IMR-90 (cell line): ENCODE measurements at regions not wholly inside any gene's neighbourhood (a gene's known extent, or its start where the extent isn't known, plus 50 kb on each side); places are given as distances from the start of the nearest gene placed in this dataset.
A peak's percentile ranks its signal among the peaks of the same experiment; 100 is the strongest.

Experiments used
- ATAC-seq: fragments of 200-7000 bp; cut with Tn5 transposase; 2 replicates; pipeline ENCODE4 v1.9.1; 2020; ENCODE audit warnings: low read depth, mild to moderate bottlenecking, moderate library complexity
- BruUV-seq: library from RNA; stranded (reverse); fragments of 400-500 nt; replicated peaks from 2 replicates; lab custom pipeline; 2021; lab: Mats Ljungman, UMichigan
- CTCF ChIA-PET: fragments of 300-600 bp; formaldehyde crosslinking; extraction: SDS; loops from one replicate; lab custom pipeline; 2021; ENCODE audit warnings: antibody characterized with exemption; lab: Yijun Ruan, JAX
- POLR2A ChIA-PET: fragments of 300-600 bp; sonication (Branson Sonifier 250); formaldehyde crosslinking; loops from one replicate; lab custom pipeline; 2022; ENCODE audit warnings: antibody characterized with exemption; ENCODE audit not compliant: unreplicated experiment; lab: Charles Lee
- DNase-seq: peaks from one replicate; pipeline ENCODE4 v3.0.0; 2013
- H2AFZ ChIP-seq: replicated peaks from 2 replicates; pipeline ENCODE3; 2013; ENCODE audit warnings: low read length, mild to moderate bottlenecking; ENCODE audit not compliant: poor library complexity
- H2AK5ac ChIP-seq: 2 replicates; pipeline ENCODE4 v1.6.1; 2013; ENCODE audit warnings: low read depth, low read length, inconsistent platforms
- H2AK9ac ChIP-seq: replicated peaks from 2 replicates; pipeline ENCODE3; 2013; ENCODE audit warnings: mild to moderate bottlenecking, low read depth, low read length, moderate library complexity; ENCODE audit not compliant: poor library complexity
- H2BK120ac ChIP-seq: 2 replicates; pipeline ENCODE4 v1.6.1; 2013; ENCODE audit warnings: low read depth, low read length, inconsistent platforms
- H2BK15ac ChIP-seq: 3 replicates; pipeline ENCODE4 v1.6.1; 2013; ENCODE audit warnings: low read depth, low read length, inconsistent platforms
- H2BK20ac ChIP-seq: 2 replicates; pipeline ENCODE4 v1.6.1; 2013; ENCODE audit warnings: low read depth, mild to moderate bottlenecking, inconsistent platforms, low read length, moderate library complexity
- H2BK5ac ChIP-seq: 2 replicates; pipeline ENCODE4 v1.6.1; 2013; ENCODE audit warnings: mild to moderate bottlenecking, low read depth, low read length, inconsistent platforms; ENCODE audit not compliant: poor library complexity, severe bottlenecking
- H3K14ac ChIP-seq: replicated peaks from 2 replicates; pipeline ENCODE4 v1.6.1; 2013; ENCODE audit warnings: low read depth, low read length, inconsistent platforms
- H3K18ac ChIP-seq: 2 replicates; pipeline ENCODE4 v1.6.1; 2013; ENCODE audit warnings: low read depth, low read length, control low read depth
- H3K23ac ChIP-seq: 2 replicates; pipeline ENCODE4 v1.6.1; 2013; ENCODE audit warnings: low read depth, low read length, inconsistent platforms
- H3K27ac ChIP-seq: 2 replicates; pipeline ENCODE4 v1.5.1; 2013; ENCODE audit warnings: mild to moderate bottlenecking, control low read depth, low read length; ENCODE audit not compliant: insufficient read depth
- H3K27me3 ChIP-seq: 2 replicates; pipeline ENCODE4 v1.6.1; 2013; ENCODE audit warnings: low read length; ENCODE audit not compliant: control insufficient read depth, insufficient read depth
- H3K36me3 ChIP-seq: 2 replicates; pipeline ENCODE4 v1.6.1; 2013; ENCODE audit warnings: low read length, mixed read lengths; ENCODE audit not compliant: control insufficient read depth, insufficient read depth
- H3K4ac ChIP-seq: 2 replicates; pipeline ENCODE4 v1.6.1; 2013; ENCODE audit warnings: low read depth, low read length, inconsistent platforms
- H3K4me1 ChIP-seq: 2 replicates; pipeline ENCODE4 v1.6.1; 2013; ENCODE audit warnings: low read length, mixed read lengths; ENCODE audit not compliant: control insufficient read depth, insufficient read depth
- H3K4me2 ChIP-seq: 2 replicates; pipeline ENCODE4 v1.6.1; 2013; ENCODE audit warnings: low read depth, mild to moderate bottlenecking, control low read depth, low read length, moderate library complexity
- H3K4me3 ChIP-seq: 2 replicates; pipeline ENCODE4 v1.5.1; 2013; ENCODE audit warnings: low read depth, mild to moderate bottlenecking, control low read depth, low read length, moderate library complexity; ENCODE audit not compliant: insufficient read depth
- H3K56ac ChIP-seq: 2 replicates; pipeline ENCODE4 v1.6.1; 2013; ENCODE audit warnings: low read length, inconsistent platforms; ENCODE audit not compliant: insufficient read depth; ENCODE audit errors: extremely low read depth
- H3K79me1 ChIP-seq, 2 experiments: 2 replicates each; pipeline ENCODE4 v1.6.1; 2013; ENCODE audit warnings: low read length in 2 of 2, inconsistent platforms in 1 of 2, low read depth in 1 of 2
- H3K9ac ChIP-seq: 2 replicates; pipeline ENCODE4 v1.6.1; 2013; ENCODE audit warnings: low read depth, low read length, control low read depth
- H3K9me1 ChIP-seq: 2 replicates; pipeline ENCODE4 v1.6.1; 2013; ENCODE audit warnings: low read length, inconsistent platforms; ENCODE audit not compliant: insufficient read depth
- H3K9me3 ChIP-seq: 2 replicates; pipeline ENCODE4 v1.6.1; 2013; ENCODE audit warnings: low read length; ENCODE audit not compliant: control insufficient read depth, insufficient read depth
- H4K20me1 ChIP-seq: 2 replicates; pipeline ENCODE4 v1.6.1; 2013; ENCODE audit warnings: low read length, inconsistent platforms; ENCODE audit not compliant: insufficient read depth
- H4K5ac ChIP-seq: 2 replicates; pipeline ENCODE4 v1.6.1; 2013; ENCODE audit warnings: mild to moderate bottlenecking, low read depth, low read length, control low read depth
- H4K8ac ChIP-seq, 2 experiments: 2 replicates each; pipeline ENCODE4 v1.6.1; 2013; ENCODE audit warnings: low read depth in 2 of 2, low read length in 2 of 2, control low read depth in 1 of 2, inconsistent platforms in 1 of 2
- H4K91ac ChIP-seq: 2 replicates; pipeline ENCODE4 v1.6.1; 2013; ENCODE audit warnings: low read depth, low read length, inconsistent platforms; ENCODE audit not compliant: insufficient read depth
- CEBPB ChIP-seq: IDR thresholded peaks from 2 replicates; pipeline ENCODE4 v1.6.1; 2012; ENCODE audit warnings: low read depth, low read length, improper control_type of control experiment
- CHD1 ChIP-seq: IDR thresholded peaks from 2 replicates; pipeline ENCODE4 v1.6.1; 2012; ENCODE audit warnings: low read depth, low read length, improper control_type of control experiment
- MAFK ChIP-seq: IDR thresholded peaks from 2 replicates; pipeline ENCODE4 v1.6.1; 2012; ENCODE audit warnings: low read depth, low read length, improper control_type of control experiment
- NFE2L2 ChIP-seq: fragments of 150-350 bp; IDR thresholded peaks from 2 replicates; pipeline ENCODE4 v1.6.1; 2016; ENCODE audit warnings: low read depth, mild to moderate bottlenecking, low read length
- POLR2A ChIP-seq: IDR thresholded peaks from 2 replicates; pipeline ENCODE4 v1.6.1; 2012; ENCODE audit warnings: mild to moderate bottlenecking, low read depth, low read length
- RAD21 ChIP-seq: IDR thresholded peaks from 2 replicates; pipeline ENCODE4 v1.6.1; 2012; ENCODE audit warnings: low read length, improper control_type of control experiment
- SMC3 ChIP-seq: fragments of 150-350 bp; IDR thresholded peaks from 2 replicates; pipeline ENCODE4 v1.6.1; 2016; ENCODE audit warnings: low read depth, mild to moderate bottlenecking, antibody characterized with exemption, low read length, moderate library complexity
- WGBS, 2 experiments: methylation state at CpG; one replicate each; pipeline versions ENCODE4 v1.1.5 to v1.1.7; 2013; ENCODE audit warnings: missing lambda C conversion rate in 2 of 2; ENCODE audit not compliant: insufficient read length in 1 of 2; ENCODE audit errors: extremely low coverage in 2 of 2; 5-methylcytosine and 5-hydroxymethylcytosine counted together
- dilution Hi-C: fragments of 300-500 bp; cut with HindIII; formaldehyde crosslinking; loops from one replicate; pipeline ENCODE4 v1.14.3; 2018; ENCODE audit warnings: low sequenced_read_pairs; ENCODE audit not compliant: unreplicated experiment
- in situ Hi-C: fragments of 300-500 bp; cut with MboI; formaldehyde crosslinking; loops from 3 replicates; pipeline ENCODE4 v1.14.3; 2019; ENCODE audit warnings: low sequenced_read_pairs, inconsistent platforms, mixed read lengths
- intact Hi-C: fragments of 100-400 bp; cut with micrococcal nuclease; formaldehyde crosslinking; loops from 2 replicates; pipeline ENCODE4 v1.10.0; 2022

- dilution Hi-C loops = no loop called here
- intact Hi-C loops = no loop called here
- no peaks in the 10 kb centered on the region for H3K36me3 ChIP-seq
- H3K18ac ChIP-seq = no peak overlapping the region
- no peak overlapping the region for H2AK9ac ChIP-seq
- in situ Hi-C loops = no loop called here
- H3K56ac ChIP-seq = no peak overlapping the region
- POLR2A ChIA-PET = no interaction called here
- H3K9me3 ChIP-seq = no peaks in the 10 kb centered on the region
- no peaks in the 10 kb centered on the region for H3K27me3 ChIP-seq
- H3K9ac ChIP-seq = no peak overlapping the region
- H3K14ac ChIP-seq = no peak overlapping the region
- H3K4ac ChIP-seq = no peak overlapping the region
- no peaks in the 10 kb centered on the region for H3K79me1 ChIP-seq
- TF ChIP-seq CHD1 (no peak), POLR2A (no peak), CEBPB (peak; percentile 19; the same call in 1 of the 2 replicates), NFE2L2 (no peak), SMC3 (no peak), RAD21 (no peak), MAFK (no peak)
- ATAC-seq (peak; percentile 32; the same call in 1 of the 2 replicates), DNase-seq (peak; percentile 71)
- no peak overlapping the region for H3K4me2 ChIP-seq
- H2AK5ac ChIP-seq = no peak overlapping the region
- H2BK20ac ChIP-seq = no peak overlapping the region
- CTCF ChIA-PET = interaction anchor here (0.6 to 1.0 kb wide), 3 partner anchors 21 to 1748 kb away, joined by 3 to 4 read pairs (median 3); no protein-coding TSS in a partner anchor
- no peak overlapping the region for H4K91ac ChIP-seq
- H3K9me1 ChIP-seq = no peaks in the 10 kb centered on the region
- no peak overlapping the region for H3K4me3 ChIP-seq
- WGBS, 2 experiments = 29% methylated on average over 1 of the region's 8 CpGs; no CpG with 5 or more reads in 1 of the 2 experiments
- no peak overlapping the region for H2AFZ ChIP-seq
- no peak overlapping the region for H2BK5ac ChIP-seq
- H4K8ac ChIP-seq = no peak overlapping the region
- no peak overlapping the region for H3K27ac ChIP-seq
- H3K23ac ChIP-seq = no peak overlapping the region
- no peaks in the 10 kb centered on the region for H4K20me1 ChIP-seq
- H2BK120ac ChIP-seq = no peak overlapping the region
- BruUV-seq = no TSS peak
- H4K5ac ChIP-seq = no peak overlapping the region
- H2BK15ac ChIP-seq = 0 out of 3 replicates have a peak overlapping the region, but pooled peaks have one; percentile 38
- no peaks in the 10 kb centered on the region for H3K4me1 ChIP-seq
Measured at GRCh38 chr6:134477991-134478635, 160.2 kb upstream of the SGK1 start.
